H1 (cell line): ENCODE measurements at regions not wholly inside any gene's neighbourhood (a gene's known extent, or its start where the extent isn't known, plus 50 kb on each side); places are given as distances from the start of the nearest gene placed in this dataset.

Experiments
- RXRA ChIP-seq: IDR thresholded peaks from 2 replicates; pipeline ENCODE4 v1.6.1; 2011; ENCODE audit warnings: low read depth, mild to moderate bottlenecking, low read length, moderate library complexity; ENCODE audit not compliant: insufficient read depth
- TF ChIP-seq, protein P1 (sequence below): IDR thresholded peaks from 2 replicates; pipeline ENCODE4 v1.6.1; 2012; ENCODE audit warnings: low read length, inconsistent platforms

DNA sequence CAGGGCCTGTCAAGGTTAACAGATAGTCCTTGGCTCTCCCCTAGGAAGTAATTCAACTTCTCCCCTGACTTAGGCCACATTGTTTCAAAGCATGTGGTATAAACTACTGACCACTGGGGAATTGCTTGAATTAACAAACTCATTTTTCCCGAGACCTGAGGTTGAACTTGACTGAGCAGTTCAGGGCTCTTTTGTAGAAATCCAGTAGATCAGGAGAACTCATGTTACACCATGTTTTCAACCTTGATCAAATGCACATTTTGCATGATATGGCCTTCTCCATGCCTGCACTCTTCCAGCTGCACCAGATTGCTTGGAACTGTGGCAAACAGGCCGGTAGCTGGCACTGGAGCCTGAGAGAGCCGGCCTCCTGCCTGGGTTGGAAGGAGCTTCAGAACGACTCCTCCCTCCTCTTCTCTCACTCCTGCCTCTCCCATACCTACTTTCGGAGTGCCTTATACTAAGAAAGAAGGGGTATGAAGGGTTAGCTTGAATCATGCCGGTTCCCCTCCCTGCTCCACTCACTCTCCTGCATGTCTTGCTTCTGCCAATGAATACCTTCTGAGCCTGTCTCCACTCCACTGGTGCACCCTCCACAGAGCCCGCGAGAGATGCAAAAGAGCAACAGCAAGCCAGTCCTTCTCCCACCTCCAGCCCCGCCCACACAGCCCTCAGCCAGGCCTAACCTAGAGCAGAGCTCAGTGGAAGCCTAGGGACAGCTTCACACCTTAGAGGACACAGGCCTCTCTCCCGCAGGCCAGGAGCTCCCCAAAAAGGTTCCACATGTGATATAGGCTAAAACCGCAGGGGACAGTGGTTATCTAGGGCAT lies 159.4 kb downstream of the MACROH2A1 start (continued):
- TF ChIP-seq, protein P1, sequence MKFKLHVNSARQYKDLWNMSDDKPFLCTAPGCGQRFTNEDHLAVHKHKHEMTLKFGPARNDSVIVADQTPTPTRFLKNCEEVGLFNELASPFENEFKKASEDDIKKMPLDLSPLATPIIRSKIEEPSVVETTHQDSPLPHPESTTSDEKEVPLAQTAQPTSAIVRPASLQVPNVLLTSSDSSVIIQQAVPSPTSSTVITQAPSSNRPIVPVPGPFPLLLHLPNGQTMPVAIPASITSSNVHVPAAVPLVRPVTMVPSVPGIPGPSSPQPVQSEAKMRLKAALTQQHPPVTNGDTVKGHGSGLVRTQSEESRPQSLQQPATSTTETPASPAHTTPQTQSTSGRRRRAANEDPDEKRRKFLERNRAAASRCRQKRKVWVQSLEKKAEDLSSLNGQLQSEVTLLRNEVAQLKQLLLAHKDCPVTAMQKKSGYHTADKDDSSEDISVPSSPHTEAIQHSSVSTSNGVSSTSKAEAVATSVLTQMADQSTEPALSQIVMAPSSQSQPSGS = no peak
- TF ChIP-seq RXRA = no peak
